Stimulated activated CD8-positive, alpha-beta memory T cell treated with anti-CD3 and anti-CD28 coated beads, Interleukin-2, amount 100 ng/mL, for 48 hours (primary cell): ENCODE measurements at regions not wholly inside any gene's neighbourhood (a gene's known extent, or its start where the extent isn't known, plus 50 kb on each side); places are given as distances from the start of the nearest gene placed in this dataset.
"Not testable (repeated sequence)": the region's sequence is repeated elsewhere in the genome, so short reads cannot be mapped to it uniquely, and the experiment has no call there.

Experiments used
- DNase-seq, 2 donors: peaks; one replicate each; pipeline ENCODE4 v3.0.0-alpha.2; 2020; ENCODE audit warnings: low read depth in 2 of 2

DNA sequence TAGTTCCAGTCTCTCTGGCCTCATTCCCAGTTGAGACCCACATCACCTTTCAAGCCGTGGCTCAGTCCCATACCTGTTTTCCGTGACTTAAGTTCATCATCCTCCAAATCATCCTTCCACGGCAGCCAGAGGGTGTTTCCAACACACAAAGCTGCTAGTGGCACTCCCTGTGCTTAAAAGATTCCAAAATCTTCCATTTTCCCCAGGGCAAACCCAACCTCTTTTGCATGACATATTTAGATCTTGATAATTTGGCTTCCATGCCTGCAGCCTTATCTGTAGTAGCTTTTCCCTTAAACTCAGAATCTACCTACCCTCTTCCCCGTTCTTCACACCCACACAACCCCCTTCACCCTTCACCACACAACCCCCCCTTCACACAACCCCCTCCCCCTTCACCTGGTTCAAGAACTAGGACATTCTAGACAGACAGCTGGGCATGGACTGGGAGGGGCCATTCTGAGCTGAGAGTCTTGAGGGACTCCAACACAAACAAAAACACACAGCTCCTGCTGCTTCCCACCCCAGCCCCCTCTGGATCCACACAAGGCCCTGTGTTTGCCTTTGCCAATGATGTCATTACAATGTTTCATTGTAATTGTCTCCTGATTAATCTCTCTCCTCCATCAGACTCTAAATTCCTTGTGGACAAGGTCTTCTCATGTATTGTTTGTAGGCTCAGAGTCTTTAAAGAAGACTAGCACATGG lies 268.2 kb downstream of the SH3GL2 start:
- no peak for DNase-seq

DNA sequence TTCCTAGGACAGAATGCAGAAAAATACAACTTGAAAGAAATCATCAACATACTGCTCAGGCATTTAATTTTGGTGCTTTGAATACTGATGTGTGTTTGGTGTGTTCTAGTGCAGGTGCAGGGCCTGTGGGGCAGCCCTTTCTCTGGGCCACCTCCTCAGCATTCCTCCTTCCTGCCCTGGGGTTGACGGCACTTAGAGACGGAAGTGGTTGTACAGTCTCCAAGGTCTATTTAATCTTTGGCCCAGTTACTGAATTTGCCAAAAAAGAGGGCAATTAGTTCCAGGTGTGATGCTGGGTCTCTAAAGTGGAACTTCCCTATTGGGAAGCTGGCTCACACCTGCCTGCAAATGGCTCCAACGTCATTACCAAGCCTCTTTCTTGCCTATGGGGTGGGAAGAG lies 269.0 kb downstream of the SH3GL2 start:
- no peak for DNase-seq

- DNase-seq, result no peak
These were observed 273.2 kb downstream of the SH3GL2 start for GRCh38 chr9:17852108-17852507.

- no peak for DNase-seq
These were observed 275.6 kb downstream of the SH3GL2 start for GRCh38 chr9:17854487-17854886.

DNA sequence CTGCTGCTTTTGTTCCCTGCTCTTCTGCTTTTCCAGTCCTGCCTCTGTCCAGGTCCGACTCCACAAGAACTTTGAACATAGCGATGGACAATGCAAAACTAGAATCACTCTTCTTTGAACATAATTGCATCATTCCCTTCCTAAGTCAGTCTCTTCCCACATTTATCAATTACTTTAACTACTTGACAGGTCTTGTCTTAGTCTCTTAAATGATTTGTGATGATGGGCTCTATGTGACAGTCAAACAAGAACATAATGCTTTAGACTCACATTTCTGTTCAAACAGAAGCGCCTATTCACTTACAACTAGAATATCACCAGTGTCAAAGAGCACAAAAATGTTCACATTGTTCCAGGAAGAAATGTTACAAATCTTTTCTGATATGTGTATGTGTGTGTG lies 278.1 kb downstream of the SH3GL2 start:
- DNase-seq, result no peak

- DNase-seq, result no peak
These were observed 280.4 kb downstream of the SH3GL2 start for GRCh38 chr9:17859228-17859627.

DNA sequence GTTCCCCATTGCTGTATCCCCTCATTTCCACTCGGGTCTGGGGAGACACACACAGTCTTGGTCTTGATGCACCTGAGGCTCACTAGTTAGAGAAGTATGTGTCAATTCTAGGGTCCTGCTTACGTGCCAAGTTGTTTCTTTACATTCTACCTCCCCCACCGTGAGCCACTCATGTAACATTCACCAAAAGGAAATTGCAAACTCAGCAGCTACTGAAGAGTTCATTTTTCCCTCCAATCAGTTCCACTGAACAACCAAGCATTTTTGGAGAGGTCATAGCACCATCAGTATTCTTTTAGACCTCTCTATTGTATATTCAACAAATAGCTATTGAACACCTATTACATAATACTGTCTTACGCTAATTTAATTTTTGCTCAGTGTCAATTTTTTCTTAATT lies 281.1 kb downstream of the SH3GL2 start:
- DNase-seq, result no peak

- no peak for DNase-seq
These were observed 283.2 kb downstream of the SH3GL2 start for GRCh38 chr9:17862101-17862500.

DNA sequence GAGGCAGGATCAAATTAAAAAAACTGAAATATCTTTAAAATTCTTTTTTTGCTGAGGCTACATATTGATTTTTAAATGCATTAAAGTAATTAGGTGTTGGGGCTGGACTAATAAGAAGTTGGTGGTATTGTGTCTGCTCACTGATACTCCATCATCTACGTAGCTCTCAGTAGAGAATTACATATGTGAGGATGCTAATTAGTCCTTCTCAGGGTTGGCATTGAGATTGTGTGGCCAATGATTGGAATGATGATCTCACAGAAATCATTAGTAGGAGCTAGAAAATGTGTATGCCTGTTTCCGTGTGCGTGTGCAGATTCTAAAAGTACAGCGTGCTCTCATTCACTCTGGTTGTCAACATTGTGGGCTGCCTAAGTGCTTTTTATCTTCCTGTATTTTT lies 283.8 kb downstream of the SH3GL2 start:
- no peak for DNase-seq

DNA sequence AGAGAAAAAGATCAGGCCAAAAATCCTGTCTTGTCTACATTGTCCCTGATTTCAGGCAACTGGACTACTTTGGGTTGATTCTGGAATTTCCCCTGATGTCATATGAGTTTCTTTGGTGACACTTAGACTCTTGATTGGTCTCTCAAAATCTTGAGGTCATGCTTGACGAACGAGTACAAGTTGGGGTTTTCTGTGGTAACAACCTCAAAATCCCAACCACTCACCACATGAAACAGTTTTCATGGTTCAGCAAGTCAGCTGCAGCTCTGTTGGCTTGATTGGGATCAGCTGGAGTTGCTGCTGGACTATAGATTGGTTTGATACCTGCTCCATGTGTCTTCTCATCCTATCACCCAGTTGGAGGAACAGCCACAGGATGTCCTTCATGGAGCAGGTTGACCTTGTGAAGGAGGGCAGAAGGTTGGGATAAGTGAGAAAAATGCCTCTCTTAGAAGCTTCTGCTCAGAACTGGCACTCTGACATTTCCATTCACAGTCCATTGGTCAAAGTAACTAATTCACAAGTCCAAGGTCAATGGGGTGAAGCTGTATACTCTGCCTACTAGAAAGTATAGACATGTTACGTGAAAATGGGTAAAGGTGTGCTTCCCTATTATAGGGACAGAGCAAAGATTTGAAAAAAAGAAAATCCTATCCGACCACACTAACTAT lies 284.5 kb downstream of the SH3GL2 start:
- DNase-seq, result no peak

DNA sequence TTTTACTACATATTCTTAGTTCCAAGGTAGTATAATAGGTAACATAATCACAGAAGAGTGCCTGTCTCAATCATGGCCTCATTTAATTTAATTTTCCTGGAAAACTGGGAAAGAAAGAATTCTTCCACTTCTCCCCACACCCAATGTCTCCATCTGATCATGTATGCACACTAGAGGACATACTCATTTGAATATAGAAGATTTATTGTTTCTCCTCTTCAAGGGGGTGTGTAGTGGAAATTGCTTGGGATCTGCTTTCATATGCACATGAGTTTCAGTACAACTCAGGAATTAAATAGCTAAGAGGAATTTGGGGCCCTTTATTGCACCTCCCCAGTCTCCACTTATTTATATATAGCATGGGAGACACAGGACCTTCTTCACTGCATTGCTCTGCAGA lies 285.1 kb downstream of the SH3GL2 start:
- DNase-seq, result no peak

DNA sequence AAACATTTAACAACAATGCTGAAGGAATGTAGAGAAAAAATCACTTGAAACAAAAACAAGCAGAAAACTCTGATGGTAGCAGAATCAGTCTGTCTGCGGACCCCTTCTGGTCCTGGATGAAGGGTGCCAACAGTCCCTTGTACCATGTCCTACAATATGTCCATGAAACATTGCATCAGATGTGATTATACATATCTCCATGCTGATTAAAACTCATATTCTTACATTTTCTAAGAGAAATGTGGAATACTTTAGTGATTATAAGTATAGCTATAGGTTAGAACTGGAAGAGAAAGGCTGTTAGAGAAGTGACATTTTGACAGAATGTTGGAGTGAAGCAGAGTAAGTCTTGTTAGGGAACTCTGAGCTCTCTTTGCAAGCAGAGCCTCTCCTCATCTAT lies 286.1 kb downstream of the SH3GL2 start:
- no peak for DNase-seq

DNA sequence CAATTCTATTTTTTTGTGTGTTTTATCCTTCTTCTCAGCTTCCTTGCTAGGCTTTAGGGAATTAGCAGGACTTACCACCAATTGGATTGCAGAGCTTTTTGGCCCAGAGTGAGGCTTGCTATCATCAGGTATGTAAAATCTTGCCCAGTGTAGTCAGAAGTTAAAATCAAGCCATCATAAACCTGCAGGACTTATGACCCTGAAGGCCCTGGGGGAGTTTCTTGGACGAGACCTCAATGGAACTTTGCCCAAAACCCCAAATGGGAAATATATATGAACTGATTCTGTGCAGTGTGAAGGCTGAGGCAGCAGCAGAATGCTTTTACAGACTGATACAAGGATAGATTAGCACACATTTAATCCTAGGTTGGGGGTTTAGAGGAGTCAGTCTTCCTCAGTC lies 287.0 kb downstream of the SH3GL2 start:
- DNase-seq, result no peak

- no peak for DNase-seq
These were observed 291.9 kb downstream of the SH3GL2 start for GRCh38 chr9:17870722-17871121.

GRCh38 chr9:17871213-17871890 lies 292.5 kb downstream of the SH3GL2 start:
- no peak for DNase-seq

DNA sequence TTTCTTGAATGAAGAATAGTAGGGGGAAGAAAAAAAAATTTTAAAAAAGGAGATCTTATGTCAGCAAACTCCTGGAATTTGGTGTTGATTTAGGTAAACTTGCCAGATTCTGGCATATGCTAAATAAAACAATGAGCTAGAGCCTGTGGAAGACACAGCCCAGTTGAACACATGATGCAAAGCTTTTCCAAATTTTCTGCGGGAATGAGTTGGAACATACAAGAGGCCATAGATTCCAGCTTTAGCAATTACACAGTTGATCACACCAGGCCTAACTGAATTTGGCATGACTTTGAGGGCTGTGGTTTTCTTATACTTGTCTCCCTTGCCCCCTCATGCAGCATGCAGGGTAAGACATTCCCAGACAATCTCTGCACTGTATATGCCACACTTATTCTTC lies 297.0 kb downstream of the SH3GL2 start:
- DNase-seq, result no peak

- no peak for DNase-seq
These were observed 297.8 kb downstream of the SH3GL2 start for GRCh38 chr9:17876687-17877086.

GRCh38 chr9:17878810-17879370 lies 300.0 kb downstream of the SH3GL2 start:
- no peak for DNase-seq

GRCh38 chr9:17881371-17881770 lies 302.5 kb downstream of the SH3GL2 start:
- no peak for DNase-seq

DNA sequence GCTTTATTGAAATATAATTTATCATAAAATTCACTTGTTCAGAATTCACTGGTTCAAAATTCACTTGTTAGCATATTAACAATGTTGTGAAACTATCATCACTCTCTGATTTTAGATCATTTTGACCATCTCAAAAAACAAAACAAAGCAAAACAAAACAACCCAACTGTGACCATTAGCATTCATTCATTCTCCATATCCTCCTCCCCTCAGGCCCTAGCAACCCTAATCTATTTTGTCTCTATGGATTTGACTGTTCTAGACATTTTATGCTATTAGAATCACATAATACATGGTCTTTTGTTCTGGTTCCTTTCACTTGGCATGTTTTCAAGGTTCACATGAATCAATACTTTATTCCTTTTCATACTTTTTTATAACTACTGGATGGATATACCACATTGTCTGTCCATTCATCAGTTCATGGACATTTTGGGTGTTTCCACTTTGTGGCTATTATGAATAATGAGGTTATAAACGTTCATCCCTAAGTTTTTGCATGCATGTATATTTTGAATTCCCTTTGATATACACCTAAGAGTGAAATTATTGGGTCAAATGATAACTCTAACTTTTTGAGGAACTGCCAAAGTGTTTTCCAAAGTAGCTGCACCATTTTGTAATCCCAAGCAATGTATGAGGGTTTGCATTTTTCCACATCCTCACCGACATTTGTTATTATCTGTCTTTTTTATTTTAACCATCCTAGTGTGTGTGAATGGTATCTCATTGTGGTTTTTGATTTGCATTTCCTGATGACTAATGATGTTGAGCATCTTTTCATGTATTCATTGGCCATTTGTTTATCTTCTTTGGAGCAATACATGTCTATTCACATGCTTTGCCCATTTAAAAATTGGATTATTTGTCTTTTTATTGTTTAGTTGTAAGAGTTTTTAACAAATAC lies 304.1 kb downstream of the SH3GL2 start:
- DNase-seq, result no peak

GRCh38 chr9:17888066-17888465 lies 309.2 kb downstream of the SH3GL2 start:
- no peak for DNase-seq

GRCh38 chr9:17888964-17889363 lies 310.1 kb downstream of the SH3GL2 start:
- not testable (repeated sequence) for DNase-seq
